ENCODE measurements at regions not wholly inside any gene's neighbourhood (a gene's known extent, or its start where the extent isn't known, plus 50 kb on each side); places are given as distances from the start of the nearest gene placed in this dataset.
"Not testable (repeated sequence)": the region's sequence is repeated elsewhere in the genome, so short reads cannot be mapped to it uniquely, and the experiment has no call there.

DNA sequence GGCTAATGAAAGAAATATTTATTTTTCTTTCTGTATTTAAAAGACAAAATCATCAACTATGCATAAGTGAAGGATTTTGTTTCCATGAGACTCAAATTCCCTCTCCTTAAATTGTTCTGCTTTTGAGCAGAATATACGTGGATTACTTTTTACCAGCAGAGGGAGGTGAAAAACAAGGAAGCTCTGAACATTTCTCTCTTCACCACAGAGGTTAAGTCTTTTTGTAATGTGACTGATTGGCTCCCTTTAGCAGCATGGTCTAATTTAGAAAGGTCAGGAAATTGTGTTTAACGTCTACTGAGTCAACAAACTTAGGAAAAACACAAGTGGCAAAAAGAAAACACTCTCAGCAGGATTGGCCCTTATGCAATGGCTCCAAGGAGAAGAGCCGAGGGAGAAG is 55.1 kb upstream of the F9 start:
- no peak for DNase-seq

- not testable (repeated sequence) for DNase-seq
These were observed 68.6 kb upstream of the F9 start for GRCh38 chrX:139461945-139462344.

DNA sequence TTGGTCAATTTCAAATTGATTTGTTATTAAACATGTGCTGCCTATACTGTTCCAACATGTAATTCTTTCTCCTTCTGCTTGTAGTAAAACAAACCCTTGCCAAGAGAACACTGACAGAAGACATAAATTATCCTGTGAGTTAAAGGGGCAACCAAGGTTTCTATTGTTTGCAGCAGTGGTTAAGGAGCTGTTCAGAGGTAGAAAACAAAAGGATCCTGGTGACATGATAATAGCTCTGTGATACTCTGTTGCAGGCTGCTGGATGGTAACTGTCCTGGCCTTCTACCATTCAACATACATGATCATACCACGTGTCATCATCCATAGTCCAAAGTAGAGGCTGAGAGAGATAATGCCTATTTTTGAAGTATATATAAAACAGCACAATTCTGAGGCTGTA is 75.8 kb upstream of the F9 start:
- DNase-seq = no peak

DNA sequence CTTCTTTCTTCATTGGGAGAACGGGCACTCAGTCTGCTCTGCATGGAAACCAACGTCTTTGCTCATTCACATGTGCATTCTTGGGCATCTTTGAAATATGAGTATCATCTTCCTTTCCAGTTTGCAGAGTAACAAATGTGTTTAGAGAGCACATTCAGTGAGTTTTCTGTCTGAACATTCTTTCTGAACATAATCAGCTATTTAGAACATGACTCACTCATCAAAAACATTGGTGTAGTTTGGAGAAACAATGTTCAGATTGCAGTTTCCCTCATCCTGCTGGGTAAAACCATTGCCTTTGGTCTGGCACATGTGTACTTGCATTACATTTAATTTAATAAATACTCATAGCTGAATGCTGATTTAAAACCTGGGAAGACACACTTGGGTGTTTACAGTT is 81.5 kb upstream of the F9 start:
- no peak for DNase-seq

- DNase-seq = peak in 1 of 56 donors; percentile 0
These were observed 83.7 kb upstream of the F9 start for GRCh38 chrX:139446832-139447231.

DNA sequence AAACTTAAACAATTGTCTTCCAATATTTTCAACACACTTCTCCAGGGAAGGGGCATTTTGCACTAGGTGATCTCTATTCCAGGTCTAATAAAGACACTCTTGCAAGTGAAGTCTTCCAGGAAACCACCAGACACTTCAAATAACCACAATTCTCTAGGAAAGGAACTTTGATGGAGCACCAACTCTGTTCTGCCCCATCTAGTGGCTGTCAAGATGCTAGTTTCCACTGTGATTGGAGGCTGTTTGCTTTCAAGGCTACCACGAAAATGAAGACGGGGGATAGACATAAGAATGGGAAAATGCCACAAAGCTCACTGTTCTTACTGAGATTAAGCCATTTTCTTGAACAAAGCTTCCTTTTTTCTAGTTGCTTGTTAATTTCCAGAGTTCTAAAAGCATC is 100.6 kb upstream of the F9 start:
- no peak for DNase-seq

GRCh38 chrX:139423186-139423585 is 107.4 kb upstream of the F9 start:
- DNase-seq = no peak

- DNase-seq = not testable (repeated sequence)
These were observed 132.3 kb upstream of the F9 start for GRCh38 chrX:139398258-139398657.

DNA sequence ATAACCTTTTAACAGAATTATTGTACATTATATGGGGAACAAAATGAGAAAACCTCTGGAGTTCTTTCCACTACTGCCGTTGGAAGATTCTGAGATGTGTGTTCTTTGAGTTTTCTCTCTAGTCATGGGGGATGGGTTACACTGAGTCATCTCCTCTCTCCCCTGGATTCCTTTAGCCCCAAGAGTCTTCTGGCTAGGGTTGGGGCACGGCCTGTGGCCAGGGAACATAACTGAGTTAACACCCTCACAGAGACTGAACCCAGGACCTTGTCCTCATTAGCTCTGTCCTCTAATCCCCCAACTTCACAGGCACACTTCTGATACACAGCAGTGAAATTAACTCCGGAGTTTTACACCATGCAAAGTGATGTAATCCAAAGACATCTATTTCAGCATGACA is 142.3 kb upstream of the F9 start:
- no peak for DNase-seq

GRCh38 chrX:139382529-139382928 is 148.0 kb upstream of the F9 start:
- no peak for DNase-seq

DNA sequence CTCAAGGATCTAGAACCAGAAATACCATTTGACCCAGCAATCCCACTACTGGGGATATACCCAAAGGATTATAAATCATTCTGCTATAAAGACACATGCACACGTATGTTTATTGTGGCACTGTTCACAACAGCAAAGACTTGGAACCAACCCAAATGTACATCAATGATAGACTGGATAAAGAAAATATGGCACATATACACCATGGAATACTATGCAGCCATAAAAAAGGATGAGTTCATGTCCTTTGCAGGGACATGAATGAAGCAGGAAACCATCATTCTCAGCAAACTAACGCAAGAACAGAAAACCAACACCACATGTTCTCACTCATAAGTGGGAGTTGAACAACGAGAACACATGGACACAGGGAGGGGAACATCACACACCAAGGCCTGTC is 154.0 kb upstream of the F9 start:
- not testable (repeated sequence) for DNase-seq

- DNase-seq = no peak
These were observed 170.2 kb upstream of the F9 start for GRCh38 chrX:139360356-139360755.

DNA sequence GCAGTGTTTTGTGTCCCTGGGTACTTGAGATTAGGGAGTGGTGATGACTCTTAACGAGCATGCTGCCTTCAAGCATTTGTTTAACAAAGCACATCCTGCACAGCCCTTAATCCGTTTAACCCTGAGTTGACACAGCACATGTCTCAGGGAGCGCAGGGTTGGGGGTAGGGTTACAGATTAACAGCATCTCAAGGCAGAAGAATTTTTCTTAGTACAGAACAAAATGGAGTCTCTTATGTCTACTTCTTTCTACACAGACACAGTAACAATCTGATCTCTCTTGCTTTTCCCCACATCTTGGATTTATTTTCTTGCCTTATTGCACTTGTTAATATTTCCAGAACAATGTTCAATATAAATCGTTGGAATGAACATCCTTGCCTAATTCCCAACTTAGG is 187.9 kb upstream of the F9 start:
- not testable (repeated sequence) for DNase-seq

- not testable (repeated sequence) for DNase-seq
These were observed 188.5 kb upstream of the F9 start for GRCh38 chrX:139341855-139342593.

DNA sequence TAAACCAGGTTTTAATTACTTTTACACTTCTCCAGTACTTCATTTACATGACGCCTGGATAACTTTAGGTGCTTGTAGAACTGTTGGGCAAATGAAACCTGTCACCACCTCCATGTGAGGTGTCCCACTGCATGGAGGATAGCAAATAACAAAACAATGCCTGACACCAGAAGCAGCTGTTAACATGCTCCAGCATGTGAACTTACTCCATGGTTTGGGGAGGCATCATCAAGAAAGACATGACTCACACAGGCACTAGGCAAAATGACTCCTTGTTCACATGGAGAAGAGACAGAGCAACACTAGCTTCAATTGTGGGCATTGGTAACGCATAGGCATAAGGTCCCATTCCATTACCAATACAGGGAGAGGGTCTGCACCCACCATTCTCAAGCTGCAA is 198.1 kb upstream of the F9 start:
- no peak for DNase-seq

- no peak for DNase-seq
These were observed 203.2 kb upstream of the F9 start for GRCh38 chrX:139327355-139327754.

DNA sequence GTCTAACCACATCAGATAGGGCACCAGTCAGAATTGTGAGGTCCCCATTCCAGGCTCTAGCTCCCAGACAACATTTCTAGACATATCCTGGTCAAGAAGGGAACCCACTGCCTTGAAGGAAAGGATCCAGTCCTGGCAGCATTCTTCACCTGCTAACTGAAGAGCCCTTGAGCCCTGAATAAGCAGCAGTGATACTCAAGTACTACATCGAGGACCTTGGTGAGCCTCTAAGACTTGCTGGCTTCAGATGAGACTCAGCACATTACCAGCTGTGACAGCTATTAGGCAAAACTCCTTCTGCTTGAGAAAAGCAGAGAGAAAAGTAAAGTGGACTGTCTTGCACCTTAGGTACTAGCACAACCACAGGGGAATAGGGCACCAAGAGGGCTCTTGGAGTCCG is 205.8 kb upstream of the F9 start:
- DNase-seq = no peak

DNA sequence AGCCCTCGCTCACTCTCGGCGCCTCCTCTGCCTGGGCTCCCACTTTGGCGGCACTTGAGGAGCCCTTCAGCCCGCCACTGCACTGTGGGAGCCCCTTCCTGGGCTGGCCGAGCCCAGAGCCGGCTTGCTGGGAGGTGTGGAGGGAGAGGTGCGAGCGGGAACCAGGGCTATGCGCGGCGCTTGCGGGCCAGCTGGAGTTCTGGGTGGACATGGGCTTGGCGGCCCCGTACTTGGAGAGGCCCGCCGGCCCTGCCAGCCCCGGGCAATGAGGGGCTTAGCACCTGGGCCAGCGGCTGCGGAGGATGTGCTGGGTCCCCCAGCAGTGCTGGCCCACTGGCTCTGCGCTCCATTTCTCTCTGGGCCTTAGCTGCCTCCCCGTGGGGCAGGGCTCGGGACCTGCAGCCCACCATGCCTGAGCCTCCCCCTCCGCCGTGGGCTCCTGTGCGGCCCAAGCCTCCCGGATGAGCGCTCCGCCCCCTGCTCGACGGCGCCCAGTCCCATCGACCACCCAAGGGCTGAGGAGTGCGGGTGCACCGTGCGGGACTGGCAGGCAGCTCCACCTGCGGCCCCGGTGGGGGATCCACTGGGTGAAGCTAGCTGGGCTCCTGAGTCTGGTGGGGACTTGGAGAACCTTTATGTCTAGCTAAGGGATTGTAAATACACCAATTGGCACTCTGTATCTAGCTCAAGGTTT is 209.7 kb upstream of the F9 start:
- not testable (repeated sequence) for DNase-seq

- not testable (repeated sequence) for DNase-seq
These were observed 223.9 kb upstream of the F9 start for GRCh38 chrX:139306675-139307074.

DNA sequence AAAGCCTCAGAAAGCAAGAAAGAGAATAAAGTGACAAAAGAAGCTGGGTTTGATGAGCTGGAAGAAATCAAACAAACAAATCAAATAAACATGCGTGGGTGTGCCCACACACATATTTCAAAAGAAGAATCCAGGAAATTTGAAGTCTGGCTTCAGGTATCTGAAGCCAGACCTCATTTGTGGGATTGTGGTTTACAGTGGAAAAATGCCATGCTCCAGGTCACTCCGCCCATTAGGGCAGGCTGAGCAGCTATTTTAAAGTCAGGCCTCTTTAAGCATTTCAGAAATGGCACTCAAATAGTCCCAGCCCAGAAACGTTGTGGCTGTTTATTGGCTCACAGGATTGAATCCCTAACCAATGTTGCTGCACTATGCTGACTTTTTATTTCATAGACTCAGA is 226.1 kb upstream of the F9 start:
- no peak for DNase-seq

DNA sequence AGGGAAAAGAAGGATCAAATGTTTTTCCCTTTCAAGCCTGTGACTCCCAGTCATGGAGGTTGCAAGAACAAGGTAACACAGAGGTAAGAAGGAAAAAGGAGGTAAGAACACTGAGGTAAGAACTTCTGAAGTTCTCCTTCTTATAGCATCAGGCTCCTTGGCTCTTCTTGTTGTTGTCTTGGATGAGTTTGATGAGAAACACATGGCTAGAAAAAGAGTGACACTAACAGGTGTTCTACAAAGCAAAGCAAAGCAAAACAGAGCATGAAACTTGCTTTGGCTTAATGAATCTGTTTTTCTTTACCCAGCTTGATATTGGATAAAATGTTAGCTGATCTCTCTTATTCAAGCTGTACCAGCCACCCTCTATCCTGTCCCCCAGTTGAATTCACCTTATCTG is 231.2 kb upstream of the F9 start:
- no peak for DNase-seq

DNA sequence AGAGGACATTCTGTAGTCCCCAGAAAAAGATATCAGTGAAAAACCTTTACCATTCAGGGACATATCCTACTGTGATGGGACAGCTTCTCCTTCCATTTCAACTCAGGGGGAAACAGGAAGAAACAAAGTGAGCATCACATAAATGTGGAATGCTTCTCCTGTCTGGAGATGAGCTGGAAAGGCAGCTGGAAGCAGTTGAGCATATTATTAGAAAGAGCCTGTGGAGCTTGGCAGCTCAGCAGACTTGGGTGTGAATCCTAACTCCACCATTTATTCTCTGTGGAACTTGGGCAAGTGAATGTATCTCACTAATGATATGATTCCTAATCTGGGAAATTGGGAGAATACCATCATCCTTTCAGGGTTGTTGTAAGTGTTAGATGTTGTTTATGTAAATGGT is 232.1 kb upstream of the F9 start:
- no peak for DNase-seq

- no peak for DNase-seq
These were observed 232.9 kb upstream of the F9 start for GRCh38 chrX:139297638-139298037.
